ENCODE measurements at regions not wholly inside any gene's neighbourhood (a gene's known extent, or its start where the extent isn't known, plus 50 kb on each side); places are given as distances from the start of the nearest gene placed in this dataset.

GRCh38 chr1:14263225-14263624, 335.3 kb upstream of the KAZN start:
- TF ChIP-seq, protein P1, sequence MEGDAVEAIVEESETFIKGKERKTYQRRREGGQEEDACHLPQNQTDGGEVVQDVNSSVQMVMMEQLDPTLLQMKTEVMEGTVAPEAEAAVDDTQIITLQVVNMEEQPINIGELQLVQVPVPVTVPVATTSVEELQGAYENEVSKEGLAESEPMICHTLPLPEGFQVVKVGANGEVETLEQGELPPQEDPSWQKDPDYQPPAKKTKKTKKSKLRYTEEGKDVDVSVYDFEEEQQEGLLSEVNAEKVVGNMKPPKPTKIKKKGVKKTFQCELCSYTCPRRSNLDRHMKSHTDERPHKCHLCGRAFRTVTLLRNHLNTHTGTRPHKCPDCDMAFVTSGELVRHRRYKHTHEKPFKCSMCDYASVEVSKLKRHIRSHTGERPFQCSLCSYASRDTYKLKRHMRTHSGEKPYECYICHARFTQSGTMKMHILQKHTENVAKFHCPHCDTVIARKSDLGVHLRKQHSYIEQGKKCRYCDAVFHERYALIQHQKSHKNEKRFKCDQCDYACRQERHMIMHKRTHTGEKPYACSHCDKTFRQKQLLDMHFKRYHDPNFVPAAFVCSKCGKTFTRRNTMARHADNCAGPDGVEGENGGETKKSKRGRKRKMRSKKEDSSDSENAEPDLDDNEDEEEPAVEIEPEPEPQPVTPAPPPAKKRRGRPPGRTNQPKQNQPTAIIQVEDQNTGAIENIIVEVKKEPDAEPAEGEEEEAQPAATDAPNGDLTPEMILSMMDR (IDR thresholded peaks at IDR 0.05; ENCODE audit: low read depth, low read length, poor library complexity, severe bottlenecking) = no peak
- no peak for TF ChIP-seq EZH2phosphoT487 (IDR thresholded peaks at IDR 0.05; ENCODE audit: borderline replicate concordance, low read length)

Measured in DOHH2 (cell line).